HEK293 (cell line): ENCODE measurements at regions not wholly inside any gene's neighbourhood (a gene's known extent, or its start where the extent isn't known, plus 50 kb on each side); places are given as distances from the start of the nearest gene placed in this dataset.

ENCODE experiments used
- WT1 ChIP-seq: fragments of 450-650 bp; formaldehyde crosslinking; IDR thresholded peaks from 2 replicates; pipeline ENCODE4 v1.5.1; 2016; ENCODE audit warnings: missing biosample characterization, missing genetic modification characterization
- ZNF18 ChIP-seq: fragments of 450-650 bp; formaldehyde crosslinking; IDR thresholded peaks from 2 replicates; pipeline ENCODE4 v1.5.1; 2016; ENCODE audit warnings: missing biosample characterization, missing genetic modification characterization
- ZNF37A ChIP-seq: fragments of 450-650 bp; IDR thresholded peaks from 2 replicates; pipeline ENCODE4 v1.5.1; 2018; ENCODE audit warnings: missing biosample characterization, missing genetic modification characterization
- ZNF530 ChIP-seq: fragments of 450-650 bp; formaldehyde crosslinking; IDR thresholded peaks from 2 replicates; pipeline ENCODE4 v1.5.1; 2016; ENCODE audit warnings: low read depth, missing biosample characterization, missing genetic modification characterization
- ZNF621 ChIP-seq: fragments of 450-650 bp; formaldehyde crosslinking; IDR thresholded peaks from 2 replicates; pipeline ENCODE4 v1.5.1; 2017; ENCODE audit warnings: missing biosample characterization, missing genetic modification characterization
- TF ChIP-seq, protein P1 (sequence below): fragments of 450-650 bp; formaldehyde crosslinking; IDR thresholded peaks from 2 replicates; pipeline ENCODE4 v1.5.1; 2016; ENCODE audit warnings: missing biosample characterization, missing genetic modification characterization

DNA sequence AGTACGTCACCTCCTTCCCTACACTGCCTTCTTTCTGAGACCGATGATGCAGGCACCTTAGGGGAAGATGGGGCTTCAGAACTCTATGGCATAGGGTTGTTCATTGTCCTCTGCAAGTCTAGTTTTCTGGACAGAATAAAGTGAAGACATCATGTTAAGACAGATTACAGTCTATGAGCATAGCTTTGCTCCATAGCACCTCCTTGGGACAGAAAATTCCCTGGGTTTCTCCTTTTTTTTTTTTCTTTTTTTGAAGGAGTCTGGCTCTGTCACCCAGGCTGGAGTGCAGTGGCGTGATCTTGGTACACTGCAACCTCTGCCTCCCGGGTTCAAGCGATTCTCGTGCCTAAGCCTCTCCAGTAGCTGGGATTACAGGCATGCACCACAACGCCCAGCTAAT is 119.8 kb upstream of the CADM1 start:
- TF ChIP-seq ZNF621 (tag by site-specific recombination) (no peak), ZNF37A (tag by site-specific recombination) (no peak), ZNF530 (no peak), WT1 (tag by site-specific recombination) (no peak), ZNF18 (tag by site-specific recombination) (no peak)
- TF ChIP-seq, protein P1, sequence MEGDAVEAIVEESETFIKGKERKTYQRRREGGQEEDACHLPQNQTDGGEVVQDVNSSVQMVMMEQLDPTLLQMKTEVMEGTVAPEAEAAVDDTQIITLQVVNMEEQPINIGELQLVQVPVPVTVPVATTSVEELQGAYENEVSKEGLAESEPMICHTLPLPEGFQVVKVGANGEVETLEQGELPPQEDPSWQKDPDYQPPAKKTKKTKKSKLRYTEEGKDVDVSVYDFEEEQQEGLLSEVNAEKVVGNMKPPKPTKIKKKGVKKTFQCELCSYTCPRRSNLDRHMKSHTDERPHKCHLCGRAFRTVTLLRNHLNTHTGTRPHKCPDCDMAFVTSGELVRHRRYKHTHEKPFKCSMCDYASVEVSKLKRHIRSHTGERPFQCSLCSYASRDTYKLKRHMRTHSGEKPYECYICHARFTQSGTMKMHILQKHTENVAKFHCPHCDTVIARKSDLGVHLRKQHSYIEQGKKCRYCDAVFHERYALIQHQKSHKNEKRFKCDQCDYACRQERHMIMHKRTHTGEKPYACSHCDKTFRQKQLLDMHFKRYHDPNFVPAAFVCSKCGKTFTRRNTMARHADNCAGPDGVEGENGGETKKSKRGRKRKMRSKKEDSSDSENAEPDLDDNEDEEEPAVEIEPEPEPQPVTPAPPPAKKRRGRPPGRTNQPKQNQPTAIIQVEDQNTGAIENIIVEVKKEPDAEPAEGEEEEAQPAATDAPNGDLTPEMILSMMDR: no peak
